GM18951 (cell line): ENCODE measurements at regions not wholly inside any gene's neighbourhood (a gene's known extent, or its start where the extent isn't known, plus 50 kb on each side); places are given as distances from the start of the nearest gene placed in this dataset.
"Not testable (repeated sequence)": the region's sequence is repeated elsewhere in the genome, so short reads cannot be mapped to it uniquely, and the experiment has no call there.

Experiments
- POLR2A ChIP-seq: IDR thresholded peaks from 4 replicates; pipeline ENCODE4 v1.6.1; 2011; ENCODE audit warnings: mild to moderate bottlenecking; ENCODE audit not compliant: insufficient read length, insufficient read depth; ENCODE audit errors: extremely low read depth
- in situ Hi-C: fragments of 300-500 bp; cut with MboI; formaldehyde crosslinking; loops from one replicate; pipeline ENCODE4 v1.12.0; 2022; ENCODE audit warnings: low sequenced_read_pairs, mixed read lengths, inconsistent platforms; ENCODE audit not compliant: unreplicated experiment

DNA sequence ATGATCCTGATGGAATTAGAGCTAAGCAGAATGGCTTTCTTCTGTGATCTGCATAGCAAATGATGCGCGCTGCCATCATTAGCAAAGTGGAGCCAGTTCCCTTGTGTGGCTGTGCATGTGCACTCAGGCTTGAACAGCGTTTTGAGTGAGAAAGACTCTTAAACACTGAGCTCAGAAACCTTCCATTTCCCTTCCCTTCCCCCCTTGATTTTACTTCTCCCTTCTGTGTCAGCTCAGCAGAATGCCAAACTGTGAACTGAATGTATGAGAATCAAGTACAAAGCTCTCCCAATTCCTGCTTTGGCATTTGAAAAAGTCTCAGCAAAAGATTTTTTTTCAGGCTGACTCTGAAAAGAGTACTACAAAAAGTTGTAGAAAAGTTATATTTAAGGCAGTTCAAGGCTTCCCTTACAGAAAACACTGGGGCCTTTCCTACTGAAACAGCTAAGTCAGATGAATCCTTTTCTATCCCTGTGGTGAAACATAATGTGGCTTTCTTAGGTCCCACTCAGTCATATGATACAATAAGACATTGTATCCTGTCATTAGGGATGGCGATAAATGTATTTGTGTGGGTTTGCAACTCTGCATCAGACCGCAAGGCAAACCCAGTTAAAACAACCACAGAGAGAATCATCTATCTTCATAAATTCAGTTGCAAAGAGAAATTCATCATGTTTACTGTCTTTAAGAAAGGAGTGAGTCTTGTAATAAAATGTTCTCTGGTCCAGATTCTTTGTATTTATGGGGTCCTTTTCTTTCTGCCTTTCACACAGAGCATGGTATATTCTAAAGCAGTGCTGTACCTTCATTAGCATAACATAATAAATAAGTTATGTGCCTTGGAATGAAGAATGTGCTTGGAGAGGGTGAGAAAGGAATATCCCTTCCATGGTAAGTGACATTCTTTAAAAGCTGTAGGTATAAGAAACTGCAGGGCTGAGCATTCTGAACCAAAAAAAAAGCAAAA lies 222.6 kb downstream of the CAAP1 start:
- no peak for TF ChIP-seq POLR2A
- in situ Hi-C loops: no loop called here

DNA sequence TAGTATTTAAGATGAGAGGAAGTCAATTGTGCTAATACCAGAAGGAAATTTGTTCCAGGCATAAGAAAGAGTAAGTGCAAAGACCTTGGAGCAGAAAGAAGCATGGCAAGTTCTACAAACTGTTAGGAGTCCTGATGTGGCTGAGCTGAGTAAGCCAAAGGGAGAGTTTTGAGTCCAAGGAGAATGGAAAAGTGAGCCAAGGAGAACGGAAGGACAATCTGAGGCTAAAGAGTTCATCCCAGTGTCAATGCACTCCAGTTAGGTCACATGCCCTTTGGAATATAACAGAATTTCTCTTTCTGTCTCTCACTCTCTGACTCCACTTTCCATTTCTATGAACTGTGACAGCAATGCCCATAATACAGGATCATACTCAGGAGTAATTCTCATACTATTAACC lies 224.7 kb downstream of the CAAP1 start:
- no peak for TF ChIP-seq POLR2A
- in situ Hi-C loops: no loop called here

DNA sequence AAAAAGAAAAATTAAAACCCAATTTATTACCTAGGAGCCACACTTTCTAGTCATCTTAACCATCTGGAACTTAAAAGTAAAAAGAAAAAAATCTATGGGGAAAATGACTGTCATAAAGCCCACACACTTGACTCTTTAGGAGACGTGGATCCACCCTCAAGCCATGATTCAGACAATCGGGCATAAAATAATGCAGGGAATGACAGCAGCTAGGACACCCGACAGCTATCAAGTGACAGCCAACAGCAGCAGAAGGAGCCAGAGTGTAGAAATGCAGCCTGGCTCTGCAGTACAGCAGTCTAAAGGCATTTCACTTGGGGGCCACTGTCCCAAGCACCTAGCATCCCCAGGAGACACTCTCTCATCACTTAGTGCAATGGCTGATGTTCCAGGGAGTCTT lies 226.9 kb downstream of the CAAP1 start:
- in situ Hi-C loops: no loop called here
- no peak for TF ChIP-seq POLR2A

DNA sequence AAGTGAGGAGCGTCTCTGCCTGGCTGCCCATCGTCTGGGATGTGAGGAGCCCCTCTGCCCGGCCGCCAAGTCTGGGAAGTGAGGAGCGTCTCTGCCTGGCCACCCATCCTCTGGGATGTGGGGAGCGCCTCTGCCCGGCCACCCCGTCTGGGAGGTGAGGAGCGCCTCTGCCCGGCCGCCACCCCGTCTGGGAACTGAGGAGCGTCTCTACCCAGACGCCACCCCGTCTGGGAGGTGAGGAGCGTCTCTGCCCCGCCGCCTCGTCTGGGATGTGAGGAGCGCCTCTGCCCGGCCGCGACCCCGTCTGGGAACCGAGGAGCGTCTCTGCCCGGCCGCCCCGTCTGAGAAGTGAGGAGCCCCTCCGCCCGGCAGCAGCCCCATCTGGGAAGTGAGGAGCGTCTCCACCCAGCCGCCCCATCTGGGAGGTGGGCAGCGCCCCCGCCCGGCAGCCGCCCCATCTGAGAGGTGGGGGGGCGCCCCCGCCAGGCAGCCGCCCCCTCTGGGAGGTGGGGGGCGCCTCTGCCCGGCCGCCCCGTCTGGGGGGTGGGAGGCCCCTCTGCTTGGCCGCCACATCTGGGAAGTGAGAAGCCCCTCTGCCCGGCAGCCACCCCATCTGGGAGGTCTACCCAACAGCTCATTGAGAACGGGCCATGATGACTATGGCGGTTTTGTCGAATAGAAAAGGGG lies 228.4 kb downstream of the CAAP1 start:
- in situ Hi-C loops: not testable (repeated sequence)

- no peak for TF ChIP-seq POLR2A
- in situ Hi-C loops: no loop called here
Measured at GRCh38 chr9:26662476-26662875, 230.1 kb downstream of the CAAP1 start.

GRCh38 chr9:26658476-26658875 lies 234.1 kb downstream of the CAAP1 start:
- in situ Hi-C loops: no loop called here
- no peak for TF ChIP-seq POLR2A

- TF ChIP-seq POLR2A: no peak
- in situ Hi-C loops: no loop called here
Measured at GRCh38 chr9:26657958-26658357, 234.6 kb downstream of the CAAP1 start.

DNA sequence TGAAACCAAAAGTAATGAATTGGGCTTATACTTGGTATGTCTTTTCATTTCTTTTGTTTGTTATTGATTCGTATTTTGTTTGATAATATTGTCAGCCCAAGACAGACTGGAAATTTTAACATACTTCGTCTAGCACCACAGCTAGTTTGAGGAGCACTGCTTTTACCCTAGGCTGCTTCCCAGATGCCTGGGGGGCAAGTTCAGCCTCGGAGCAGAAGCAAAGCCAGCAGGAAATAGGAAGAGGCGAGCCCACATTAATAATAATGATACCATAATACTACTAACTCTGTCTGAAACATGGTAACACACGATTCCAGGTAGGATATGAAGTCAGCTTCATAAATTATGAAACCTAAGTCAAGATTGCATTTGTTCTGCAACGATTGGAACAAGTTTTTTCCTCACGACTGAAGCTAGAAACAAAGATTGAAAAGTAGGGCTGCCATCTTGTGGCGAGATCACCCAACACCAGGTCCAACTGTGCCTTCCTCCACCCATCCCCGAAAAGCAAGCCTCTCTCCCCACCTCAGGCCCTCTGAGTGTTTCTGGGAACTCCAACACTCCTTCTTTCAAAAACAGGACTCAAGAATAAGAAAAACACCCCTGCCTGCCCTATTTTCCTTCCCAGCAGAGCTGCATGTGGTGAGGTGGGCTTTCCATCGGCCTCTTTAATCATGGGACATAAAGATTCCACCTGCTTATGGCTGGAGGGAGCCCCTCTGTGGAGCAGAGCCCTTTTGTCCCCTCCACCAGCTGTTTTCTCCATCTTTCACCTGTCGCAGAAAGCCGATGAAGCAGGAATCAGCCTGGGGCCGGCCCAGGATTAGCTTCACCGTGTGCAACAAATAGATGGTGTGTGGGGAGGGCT lies 236.4 kb downstream of the CAAP1 start:
- TF ChIP-seq POLR2A: no peak
- in situ Hi-C loops: no loop called here

DNA sequence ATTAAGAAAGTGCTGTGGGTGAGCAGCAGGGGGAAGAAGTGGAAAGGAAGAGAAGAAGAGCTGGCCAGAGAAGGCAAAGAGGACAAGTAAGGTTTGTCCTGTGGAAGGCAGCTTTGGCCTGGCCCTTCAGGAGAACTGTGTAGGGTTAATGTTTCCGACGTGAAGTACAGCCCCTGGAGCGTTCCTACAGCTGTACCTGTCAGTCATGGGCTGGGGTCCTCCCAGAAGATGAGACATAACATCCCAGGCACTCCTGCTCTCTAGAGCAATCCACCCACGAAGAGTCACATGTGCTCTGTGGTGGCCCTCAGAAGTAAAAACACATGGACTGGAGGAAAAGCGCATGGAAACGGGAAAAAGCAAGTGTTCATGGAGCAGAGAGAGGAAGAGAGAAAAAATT lies 237.4 kb downstream of the CAAP1 start:
- in situ Hi-C loops: no loop called here
- TF ChIP-seq POLR2A: no peak

GRCh38 chr9:26650325-26650724 lies 242.3 kb downstream of the CAAP1 start:
- in situ Hi-C loops: no loop called here
- TF ChIP-seq POLR2A: no peak

- in situ Hi-C loops: no loop called here
- TF ChIP-seq POLR2A: no peak
Measured at GRCh38 chr9:26643826-26644225, 248.8 kb downstream of the CAAP1 start.

GRCh38 chr9:26639761-26640160 lies 252.8 kb downstream of the CAAP1 start:
- no peak for TF ChIP-seq POLR2A
- in situ Hi-C loops: no loop called here

DNA sequence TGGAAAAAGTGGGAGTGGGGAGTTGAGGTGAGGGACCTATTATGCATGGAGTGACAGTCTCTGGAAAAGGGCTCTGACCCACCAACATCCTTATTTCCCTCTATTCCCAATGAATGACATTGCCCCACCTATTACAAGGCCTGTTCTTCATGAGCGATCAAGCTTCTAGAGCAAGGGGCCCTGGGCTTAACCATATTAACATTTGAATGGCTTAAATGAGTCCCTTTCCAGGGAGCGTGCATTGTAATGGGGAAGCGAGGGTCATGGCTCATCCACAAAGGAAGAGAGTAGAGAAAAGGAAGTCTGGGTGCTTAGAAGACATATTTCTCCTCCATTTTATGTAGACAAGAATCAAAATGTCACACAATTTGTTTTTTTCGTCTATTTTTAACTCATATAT lies 255.5 kb downstream of the CAAP1 start:
- no peak for TF ChIP-seq POLR2A
- in situ Hi-C loops: no loop called here

GRCh38 chr9:26613851-26614350 lies 278.7 kb downstream of the CAAP1 start:
- in situ Hi-C loops: not testable (repeated sequence)
